ENCODE measurements at regions not wholly inside any gene's neighbourhood (a gene's known extent, or its start where the extent isn't known, plus 50 kb on each side); places are given as distances from the start of the nearest gene placed in this dataset.

GRCh38 chr1:30008998-30009657 is 714.3 kb downstream of the MATN1 start:
- Mint-ChIP-seq H3K4me1 (no peaks in the 10 kb centered on the region), H3K9me3 (no peaks in the 10 kb centered on the region), H3K36me3 (ENCODE audit: low read depth) (no peaks in the 10 kb centered on the region), H3K27ac (no peak overlapping the region), H3K4me3 (no peak overlapping the region), H3K27me3 (ENCODE audit: low read depth) (peaks cover 15% of the 10 kb centered on the region)
- TF ChIP-seq, protein P1, sequence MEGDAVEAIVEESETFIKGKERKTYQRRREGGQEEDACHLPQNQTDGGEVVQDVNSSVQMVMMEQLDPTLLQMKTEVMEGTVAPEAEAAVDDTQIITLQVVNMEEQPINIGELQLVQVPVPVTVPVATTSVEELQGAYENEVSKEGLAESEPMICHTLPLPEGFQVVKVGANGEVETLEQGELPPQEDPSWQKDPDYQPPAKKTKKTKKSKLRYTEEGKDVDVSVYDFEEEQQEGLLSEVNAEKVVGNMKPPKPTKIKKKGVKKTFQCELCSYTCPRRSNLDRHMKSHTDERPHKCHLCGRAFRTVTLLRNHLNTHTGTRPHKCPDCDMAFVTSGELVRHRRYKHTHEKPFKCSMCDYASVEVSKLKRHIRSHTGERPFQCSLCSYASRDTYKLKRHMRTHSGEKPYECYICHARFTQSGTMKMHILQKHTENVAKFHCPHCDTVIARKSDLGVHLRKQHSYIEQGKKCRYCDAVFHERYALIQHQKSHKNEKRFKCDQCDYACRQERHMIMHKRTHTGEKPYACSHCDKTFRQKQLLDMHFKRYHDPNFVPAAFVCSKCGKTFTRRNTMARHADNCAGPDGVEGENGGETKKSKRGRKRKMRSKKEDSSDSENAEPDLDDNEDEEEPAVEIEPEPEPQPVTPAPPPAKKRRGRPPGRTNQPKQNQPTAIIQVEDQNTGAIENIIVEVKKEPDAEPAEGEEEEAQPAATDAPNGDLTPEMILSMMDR (IDR thresholded peaks at IDR 0.05; ENCODE audit: unreplicated experiment in 3 of 3), result no peak

- no peaks in the 10 kb centered on the region for H3K4me1 Mint-ChIP-seq
- peaks cover 12% of the 10 kb centered on the region for H3K27me3 Mint-ChIP-seq (ENCODE audit: low read depth)
- H3K4me3 Mint-ChIP-seq, result no peak overlapping the region
- H3K9me3 Mint-ChIP-seq, result no peaks in the 10 kb centered on the region
- TF ChIP-seq, protein P1 (IDR thresholded peaks at IDR 0.05; ENCODE audit: unreplicated experiment in 3 of 3), result no peak
- no peak overlapping the region for H3K27ac Mint-ChIP-seq
- H3K36me3 Mint-ChIP-seq (ENCODE audit: low read depth), result no peaks in the 10 kb centered on the region
These were observed 714.9 kb downstream of the MATN1 start for GRCh38 chr1:30008372-30008997.

- H3K27me3 Mint-ChIP-seq (ENCODE audit: low read depth), result peaks cover 18% of the 10 kb centered on the region
- H3K36me3 Mint-ChIP-seq (ENCODE audit: low read depth), result no peaks in the 10 kb centered on the region
- TF ChIP-seq, protein P1 (IDR thresholded peaks at IDR 0.05; ENCODE audit: unreplicated experiment in 3 of 3), result no peak
- no peak overlapping the region for H3K27ac Mint-ChIP-seq
- H3K9me3 Mint-ChIP-seq, result no peaks in the 10 kb centered on the region
- no peak overlapping the region for H3K4me3 Mint-ChIP-seq
- no peaks in the 10 kb centered on the region for H3K4me1 Mint-ChIP-seq
These were observed 717.3 kb downstream of the MATN1 start for GRCh38 chr1:30005972-30006619.

- Mint-ChIP-seq H3K27me3 (ENCODE audit: low read depth) (peaks cover 11% of the 10 kb centered on the region), H3K27ac (no peak overlapping the region), H3K4me1 (no peaks in the 10 kb centered on the region), H3K4me3 (no peak overlapping the region), H3K36me3 (ENCODE audit: low read depth) (no peaks in the 10 kb centered on the region), H3K9me3 (no peaks in the 10 kb centered on the region)
- TF ChIP-seq, protein P1 (IDR thresholded peaks at IDR 0.05; ENCODE audit: unreplicated experiment in 3 of 3), result no peak
These were observed 721.7 kb downstream of the MATN1 start for GRCh38 chr1:30001732-30002039.

DNA sequence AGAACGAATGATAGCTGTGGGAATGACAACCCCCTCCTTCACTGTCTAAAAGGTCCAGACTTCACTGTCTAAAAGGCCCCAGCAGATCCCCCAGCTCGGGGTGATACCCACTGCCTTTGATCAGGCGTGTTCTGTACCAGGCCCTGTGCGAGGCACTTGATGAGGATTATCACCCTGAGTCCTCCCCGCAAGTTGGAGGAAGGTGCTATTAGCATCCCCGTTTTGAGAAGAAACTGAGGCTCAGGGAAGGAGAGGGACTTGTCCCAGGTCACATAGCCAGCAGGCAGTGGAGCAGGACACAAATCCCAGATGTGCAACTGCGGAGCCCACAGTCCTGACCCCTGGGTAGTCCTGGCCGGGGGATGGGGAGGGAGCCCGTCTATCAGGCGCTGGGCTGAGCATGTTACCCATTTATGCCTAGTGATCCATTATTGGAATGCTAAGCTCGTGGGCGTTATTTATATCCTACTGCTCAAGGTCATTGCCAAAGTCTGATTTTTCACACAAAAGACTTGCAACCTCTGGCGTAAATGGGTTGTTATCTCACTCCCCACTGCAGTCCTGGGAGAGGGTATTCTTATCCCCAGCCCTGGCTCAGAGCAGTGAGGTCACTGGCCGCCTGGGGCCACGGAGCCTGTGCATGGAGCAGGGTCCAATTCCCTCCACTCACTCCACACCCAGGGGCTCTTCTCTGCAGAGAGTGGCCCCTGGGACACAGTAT is 722.2 kb downstream of the MATN1 start:
- H3K4me1 Mint-ChIP-seq, result no peaks in the 10 kb centered on the region
- TF ChIP-seq, protein P1 (IDR thresholded peaks at IDR 0.05; ENCODE audit: unreplicated experiment in 3 of 3), result no peak
- no peak overlapping the region for H3K4me3 Mint-ChIP-seq
- no peaks in the 10 kb centered on the region for H3K36me3 Mint-ChIP-seq (ENCODE audit: low read depth)
- peaks cover 11% of the 10 kb centered on the region for H3K27me3 Mint-ChIP-seq (ENCODE audit: low read depth)
- H3K27ac Mint-ChIP-seq, result no peak overlapping the region
- peaks cover 4% of the 10 kb centered on the region for H3K9me3 Mint-ChIP-seq
